ENCODE measurements at regions not wholly inside any gene's neighbourhood (a gene's known extent, or its start where the extent isn't known, plus 50 kb on each side); places are given as distances from the start of the nearest gene placed in this dataset.

GRCh38 chr6:54778731-54779130 is 67.8 kb upstream of the FAM83B start:
- TF ChIP-seq CTCF (IDR thresholded peaks at IDR 0.05; ENCODE audit: borderline replicate concordance, extremely low read depth, low read length, poor library complexity, severe bottlenecking) = no peak
- no peak for TF ChIP-seq EZH2 (IDR thresholded peaks at IDR 0.05; ENCODE audit: borderline replicate concordance, low read depth, low read length, severe bottlenecking)

GRCh38 chr6:54784011-54784410 is 62.6 kb upstream of the FAM83B start:
- DNase-seq = no peak
- no peaks in the 10 kb centered on the region for H3K9me3 ChIP-seq (ENCODE audit: insufficient read depth, low read length, severe bottlenecking)
- no peaks in the 10 kb centered on the region for H3K36me3 ChIP-seq (ENCODE audit: insufficient read depth, low read length)
- H3K9ac ChIP-seq (ENCODE audit: low read depth, low read length) = no peak overlapping the region
- H3K27me3 ChIP-seq (ENCODE audit: insufficient read depth, low read length, poor library complexity) = no peaks in the 10 kb centered on the region
- ATAC-seq (ENCODE audit: insufficient read depth, low read depth) = no peak
- no peak overlapping the region for H3K4me3 ChIP-seq (ENCODE audit: low read depth in 1 of 2, low read length in 2 of 2)
- TF ChIP-seq CTCF (IDR thresholded peaks at IDR 0.05; ENCODE audit: borderline replicate concordance, extremely low read depth, low read length, poor library complexity, severe bottlenecking) (no peak), EZH2 (IDR thresholded peaks at IDR 0.05; ENCODE audit: borderline replicate concordance, low read depth, low read length, severe bottlenecking) (no peak)
- H4K20me1 ChIP-seq (ENCODE audit: insufficient read depth, low read length) = no peaks in the 10 kb centered on the region
- no peaks in the 10 kb centered on the region for H3K4me1 ChIP-seq (ENCODE audit: insufficient read depth, low read length)
- no peaks in the 10 kb centered on the region for H3K79me2 ChIP-seq (ENCODE audit: insufficient read depth, low read length)
- no peak overlapping the region; the same call in 1 of the 2 replicates for H3K4me2 ChIP-seq (ENCODE audit: insufficient read depth, low read length)
- H3K27ac ChIP-seq (ENCODE audit: low read length) = no peak overlapping the region
- no peak overlapping the region for H2AFZ ChIP-seq (ENCODE audit: low read depth, low read length)

More at GRCh38 chr6:54778731-54779130, 67.8 kb upstream of the FAM83B start:
- no peak overlapping the region for H3K27ac ChIP-seq (ENCODE audit: low read length)
- H3K27me3 ChIP-seq (ENCODE audit: insufficient read depth, low read length, poor library complexity) = no peaks in the 10 kb centered on the region
- H3K36me3 ChIP-seq (ENCODE audit: insufficient read depth, low read length) = no peaks in the 10 kb centered on the region
- H4K20me1 ChIP-seq (ENCODE audit: insufficient read depth, low read length) = no peaks in the 10 kb centered on the region
- H3K79me2 ChIP-seq (ENCODE audit: insufficient read depth, low read length) = no peaks in the 10 kb centered on the region
- H3K4me3 ChIP-seq (ENCODE audit: low read depth in 1 of 2, low read length in 2 of 2) = no peak overlapping the region
- H3K4me2 ChIP-seq (ENCODE audit: insufficient read depth, low read length) = no peak overlapping the region
- ATAC-seq (ENCODE audit: insufficient read depth, low read depth) (no peak), DNase-seq (no peak)
- no peak overlapping the region for H2AFZ ChIP-seq (ENCODE audit: low read depth, low read length)
- H3K4me1 ChIP-seq (ENCODE audit: insufficient read depth, low read length) = no peaks in the 10 kb centered on the region
- no peak overlapping the region for H3K9ac ChIP-seq (ENCODE audit: low read depth, low read length)
- no peaks in the 10 kb centered on the region for H3K9me3 ChIP-seq (ENCODE audit: insufficient read depth, low read length, severe bottlenecking)

- Histone ChIP-seq H3K9ac (ENCODE audit: low read depth, low read length) (no peak overlapping the region), H2AFZ (ENCODE audit: low read depth, low read length) (no peak overlapping the region), H3K27ac (ENCODE audit: low read length) (no peak overlapping the region), H3K36me3 (ENCODE audit: insufficient read depth, low read length) (no peaks in the 10 kb centered on the region), H3K9me3 (ENCODE audit: insufficient read depth, low read length, severe bottlenecking) (no peaks in the 10 kb centered on the region), H3K4me1 (ENCODE audit: insufficient read depth, low read length) (no peaks in the 10 kb centered on the region), H3K27me3 (ENCODE audit: insufficient read depth, low read length, poor library complexity) (no peaks in the 10 kb centered on the region), H3K4me2 (ENCODE audit: insufficient read depth, low read length) (no peak overlapping the region), H3K79me2 (ENCODE audit: insufficient read depth, low read length) (no peaks in the 10 kb centered on the region), H3K4me3 (ENCODE audit: low read depth in 1 of 2, low read length in 2 of 2) (no peak overlapping the region), H4K20me1 (ENCODE audit: insufficient read depth, low read length) (no peaks in the 10 kb centered on the region)
- no peak for ATAC-seq (ENCODE audit: insufficient read depth, low read depth)
- TF ChIP-seq CTCF (IDR thresholded peaks at IDR 0.05; ENCODE audit: borderline replicate concordance, extremely low read depth, low read length, poor library complexity, severe bottlenecking) (no peak), EZH2 (IDR thresholded peaks at IDR 0.05; ENCODE audit: borderline replicate concordance, low read depth, low read length, severe bottlenecking) (no peak)
- DNase-seq = no peak
Measured at GRCh38 chr6:54786154-54786553, 60.4 kb upstream of the FAM83B start.

- Histone ChIP-seq H3K36me3 (ENCODE audit: insufficient read depth, low read length) (no peaks in the 10 kb centered on the region), H3K27ac (ENCODE audit: low read length) (no peak overlapping the region), H2AFZ (ENCODE audit: low read depth, low read length) (no peak overlapping the region), H3K79me2 (ENCODE audit: insufficient read depth, low read length) (no peaks in the 10 kb centered on the region), H4K20me1 (ENCODE audit: insufficient read depth, low read length) (no peaks in the 10 kb centered on the region), H3K9ac (ENCODE audit: low read depth, low read length) (no peak overlapping the region), H3K4me2 (ENCODE audit: insufficient read depth, low read length) (no peak overlapping the region), H3K4me3 (ENCODE audit: low read depth in 1 of 2, low read length in 2 of 2) (no peak overlapping the region), H3K4me1 (ENCODE audit: insufficient read depth, low read length) (no peaks in the 10 kb centered on the region), H3K27me3 (ENCODE audit: insufficient read depth, low read length, poor library complexity) (no peaks in the 10 kb centered on the region), H3K9me3 (ENCODE audit: insufficient read depth, low read length, severe bottlenecking) (no peaks in the 10 kb centered on the region)
- no peak for TF ChIP-seq CTCF (IDR thresholded peaks at IDR 0.05; ENCODE audit: borderline replicate concordance, extremely low read depth, low read length, poor library complexity, severe bottlenecking)
- no peak for TF ChIP-seq EZH2 (IDR thresholded peaks at IDR 0.05; ENCODE audit: borderline replicate concordance, low read depth, low read length, severe bottlenecking)
- DNase-seq (no peak), ATAC-seq (ENCODE audit: insufficient read depth, low read depth) (no peak)
Measured at GRCh38 chr6:54787825-54788224, 58.7 kb upstream of the FAM83B start.
